Left ventricle myocardium inferior (tissue), 1 donor: ENCODE measurements at regions not wholly inside any gene's neighbourhood (a gene's known extent, or its start where the extent isn't known, plus 50 kb on each side); places are given as distances from the start of the nearest gene placed in this dataset.

Experiments used
- DNase-seq: peaks from one replicate; pipeline ENCODE4 v3.0.0-alpha.2; 2020
- H3K27ac ChIP-seq: fragments of 200-600 bp; replicated peaks from 2 replicates; pipeline ENCODE4 v1.8.0; 2021
- H3K27me3 ChIP-seq: fragments of 200-600 bp; 2 replicates; pipeline ENCODE4 v1.8.0; 2021; ENCODE audit warnings: low read depth
- H3K36me3 ChIP-seq: fragments of 200-600 bp; 2 replicates; pipeline ENCODE4 v1.8.0; 2021
- H3K4me1 ChIP-seq: fragments of 200-600 bp; 2 replicates; pipeline ENCODE4 v1.8.0; 2021
- H3K4me3 ChIP-seq: fragments of 200-600 bp; 2 replicates; pipeline ENCODE4 v1.8.0; 2021; ENCODE audit warnings: mild to moderate bottlenecking, moderate library complexity
- H3K9me3 ChIP-seq: fragments of 200-600 bp; replicated peaks from 2 replicates; pipeline ENCODE4 v1.8.0; 2021
- CTCF ChIP-seq: fragments of 200-600 bp; IDR thresholded peaks from 2 replicates; pipeline ENCODE4 v1.8.0; 2021; ENCODE audit warnings: antibody characterized with exemption, mild to moderate bottlenecking, borderline replicate concordance
- intact Hi-C: fragments of 100-400 bp; cut with micrococcal nuclease; formaldehyde crosslinking; loops from one replicate; pipeline ENCODE4 v1.11.0; 2022
- donor health status: DM: no; HTN: yes; CAD: no; lungs with severe emphysema.

GRCh38 chr1:208430220-208430619 lies 186.0 kb upstream of the PLXNA2 start:
- Histone ChIP-seq H3K4me3 (no peak overlapping the region), H3K27ac (no peak overlapping the region), H3K27me3 (peaks cover 3% of the 10 kb centered on the region), H3K4me1 (no peaks in the 10 kb centered on the region), H3K36me3 (no peaks in the 10 kb centered on the region), H3K9me3 (no peaks in the 10 kb centered on the region)
- DNase-seq: no peak
- intact Hi-C loops: no loop called here
- TF ChIP-seq CTCF: no peak

DNA sequence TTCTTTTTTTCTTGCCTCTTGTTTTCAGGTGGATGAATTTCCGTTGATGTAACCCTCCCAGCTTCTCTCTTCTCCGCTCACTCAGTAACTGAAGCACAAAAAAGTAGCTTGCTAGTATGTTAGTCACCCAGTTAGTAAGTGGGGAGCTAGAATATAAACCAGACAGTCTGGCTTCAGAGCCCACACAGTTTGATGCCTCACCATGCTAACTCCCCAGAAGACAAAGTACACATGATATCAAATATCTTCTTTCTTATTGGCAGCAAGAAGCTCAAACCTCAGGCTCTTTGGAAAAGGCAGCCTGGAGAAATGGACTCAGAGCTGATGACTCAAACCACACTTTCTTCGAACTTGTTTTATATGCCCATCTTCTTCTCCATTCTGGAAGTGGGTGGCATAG lies 187.5 kb upstream of the PLXNA2 start:
- H3K9me3 ChIP-seq: no peaks in the 10 kb centered on the region
- TF ChIP-seq CTCF: no peak
- no peak overlapping the region for H3K27ac ChIP-seq
- H3K4me3 ChIP-seq: no peak overlapping the region
- no peak for DNase-seq
- H3K36me3 ChIP-seq: no peaks in the 10 kb centered on the region
- peaks cover 16% of the 10 kb centered on the region for H3K27me3 ChIP-seq
- H3K4me1 ChIP-seq: no peaks in the 10 kb centered on the region
- intact Hi-C loops: no loop called here

DNA sequence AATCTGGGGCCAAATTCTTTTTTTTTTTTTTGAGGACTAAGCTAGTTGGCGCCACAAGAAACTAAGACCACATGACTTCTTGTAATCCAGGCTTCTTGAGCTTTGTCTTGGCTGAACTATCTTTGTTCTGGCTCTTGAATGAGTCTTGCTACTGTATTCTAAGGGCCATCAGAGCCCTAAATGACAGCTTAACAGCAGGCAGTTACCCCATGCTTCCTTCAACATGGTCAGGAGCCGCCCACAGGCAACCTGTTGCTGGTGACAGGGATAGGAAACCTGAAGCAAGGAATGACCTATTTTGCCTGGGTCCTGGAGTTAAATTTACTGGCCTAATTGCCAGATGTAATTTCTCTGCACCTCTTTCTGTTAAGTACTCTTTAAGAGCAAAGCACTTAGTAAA lies 188.2 kb upstream of the PLXNA2 start:
- no peak for TF ChIP-seq CTCF
- Histone ChIP-seq H3K36me3 (no peaks in the 10 kb centered on the region), H3K27me3 (peaks cover 16% of the 10 kb centered on the region), H3K27ac (no peak overlapping the region), H3K4me3 (no peak overlapping the region), H3K4me1 (no peaks in the 10 kb centered on the region), H3K9me3 (no peaks in the 10 kb centered on the region)
- DNase-seq: no peak
- intact Hi-C loops: no loop called here

DNA sequence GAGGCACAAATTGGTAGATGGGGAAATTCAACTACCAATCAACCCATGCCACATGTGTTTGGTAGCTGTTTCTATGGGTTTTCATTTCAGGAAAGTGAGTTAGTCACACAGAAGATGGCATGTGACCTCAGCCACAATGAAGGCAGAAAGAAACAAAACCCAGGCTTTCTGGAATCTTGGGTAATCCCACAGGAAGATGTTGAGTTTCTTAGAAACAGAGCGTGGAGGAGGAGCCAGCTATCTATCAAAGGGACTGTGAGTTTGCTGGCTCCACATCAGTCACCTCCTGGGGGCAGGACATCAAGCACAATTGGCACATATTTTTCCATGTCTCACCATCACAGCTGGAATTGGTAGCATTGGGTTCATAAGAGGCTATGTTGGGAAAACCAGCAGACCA lies 188.9 kb upstream of the PLXNA2 start:
- Histone ChIP-seq H3K9me3 (no peaks in the 10 kb centered on the region), H3K27me3 (peaks cover 16% of the 10 kb centered on the region), H3K36me3 (no peaks in the 10 kb centered on the region), H3K27ac (no peak overlapping the region), H3K4me1 (no peaks in the 10 kb centered on the region), H3K4me3 (no peak overlapping the region)
- no peak for TF ChIP-seq CTCF
- DNase-seq: no peak
- intact Hi-C loops: no loop called here

DNA sequence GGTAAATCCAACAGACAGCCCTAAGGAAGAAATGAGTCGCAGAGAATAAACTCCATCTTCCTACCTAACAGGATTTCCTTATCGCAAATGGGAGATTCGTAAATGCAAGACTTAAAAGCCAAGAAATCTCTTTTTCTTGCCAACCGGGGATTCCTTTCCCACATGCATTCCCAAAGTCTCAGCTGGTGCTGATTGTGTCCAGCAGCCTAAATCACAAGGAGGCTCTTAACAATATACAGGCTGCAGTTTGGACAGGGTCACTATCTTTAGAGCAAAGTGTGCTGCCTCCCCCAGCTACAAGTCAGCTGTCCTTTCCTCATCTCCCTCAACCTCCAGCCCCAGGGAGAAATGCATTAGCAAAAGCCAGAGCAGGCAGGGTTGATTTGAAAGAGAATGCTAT lies 189.8 kb upstream of the PLXNA2 start:
- no peak for DNase-seq
- peaks cover 16% of the 10 kb centered on the region for H3K27me3 ChIP-seq
- TF ChIP-seq CTCF: no peak
- no peaks in the 10 kb centered on the region for H3K4me1 ChIP-seq
- no peaks in the 10 kb centered on the region for H3K36me3 ChIP-seq
- no peak overlapping the region for H3K27ac ChIP-seq
- H3K4me3 ChIP-seq: no peak overlapping the region
- no peaks in the 10 kb centered on the region for H3K9me3 ChIP-seq
- intact Hi-C loops: no loop called here

DNA sequence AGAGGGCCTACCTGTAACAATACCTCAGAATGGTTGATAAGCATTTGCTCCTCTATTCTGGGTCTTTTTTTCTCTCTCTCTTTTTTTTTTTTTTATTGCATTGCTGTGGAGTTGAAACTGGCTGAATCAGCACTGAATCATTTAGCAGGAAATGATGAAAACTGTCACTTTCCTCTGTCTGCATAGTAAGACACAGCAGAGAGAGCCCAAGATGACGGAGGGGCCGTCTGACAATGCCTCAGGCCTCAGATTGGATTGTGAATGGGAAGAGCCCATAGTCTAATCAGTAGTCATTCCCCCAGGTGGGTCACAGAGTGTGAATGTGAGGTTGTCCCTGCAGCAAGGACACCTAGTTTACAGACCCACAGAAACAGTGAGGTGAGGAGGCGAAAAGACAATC lies 193.2 kb upstream of the PLXNA2 start:
- Histone ChIP-seq H3K4me3 (no peak overlapping the region), H3K4me1 (no peaks in the 10 kb centered on the region), H3K36me3 (no peaks in the 10 kb centered on the region), H3K27me3 (peaks cover 16% of the 10 kb centered on the region), H3K27ac (no peak overlapping the region), H3K9me3 (peaks cover 17% of the 10 kb centered on the region)
- no peak for DNase-seq
- intact Hi-C loops: no loop called here
- no peak for TF ChIP-seq CTCF
